ENCODE measurements at regions not wholly inside any gene's neighbourhood (a gene's known extent, or its start where the extent isn't known, plus 50 kb on each side); places are given as distances from the start of the nearest gene placed in this dataset.

DNA sequence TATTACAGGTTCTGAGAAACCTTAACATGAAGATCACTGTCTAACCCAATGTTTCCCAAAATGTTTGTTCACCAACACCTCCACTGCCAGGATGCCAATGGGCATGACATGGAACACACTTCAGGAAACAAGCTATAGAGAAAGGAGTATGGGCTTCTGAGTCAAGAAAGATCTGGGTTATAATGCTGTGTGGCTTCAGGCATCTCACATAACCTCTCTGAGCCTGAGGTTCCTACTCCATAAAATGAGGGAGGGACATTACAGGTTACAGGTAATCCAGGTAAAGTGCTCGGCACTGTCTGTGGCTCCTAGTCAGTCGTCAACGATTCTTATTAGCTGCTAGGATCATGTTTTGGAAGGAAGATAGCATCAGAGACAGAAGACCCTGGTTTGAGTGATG is 126.4 kb upstream of the SMAD3 start:
- H3K27ac Mint-ChIP-seq = no peak overlapping the region
- peaks cover 24% of the 10 kb centered on the region for H3K9me3 Mint-ChIP-seq
- H3K4me3 Mint-ChIP-seq = no peak overlapping the region
- CTCF ChIA-PET = interaction anchor here (0.9 kb wide), 1 partner anchor 88 kb away, joined by 3 read pairs; no protein-coding TSS in a partner anchor
- TF ChIP-seq NFYB (CRISPR knock-in tag; conservative IDR thresholded peaks at IDR 0.05; ENCODE audit: low read depth) = no peak
- no peak for TF ChIP-seq JAZF1 (CRISPR knock-in tag; IDR thresholded peaks at IDR 0.05)
- TF ChIP-seq ARID4B (CRISPR knock-in tag; IDR thresholded peaks at IDR 0.05; ENCODE audit: borderline replicate concordance) = no peak
- no peak for TF ChIP-seq CREM (CRISPR knock-in tag; IDR thresholded peaks at IDR 0.05)
- TF ChIP-seq ZNF281 (CRISPR knock-in tag; IDR thresholded peaks at IDR 0.05) = no peak
- no peak for TF ChIP-seq SMAD4 (CRISPR knock-in tag; IDR thresholded peaks at IDR 0.05)
- TF ChIP-seq TEAD4 (CRISPR knock-in tag; IDR thresholded peaks at IDR 0.05) = no peak
- TF ChIP-seq, protein P1, sequence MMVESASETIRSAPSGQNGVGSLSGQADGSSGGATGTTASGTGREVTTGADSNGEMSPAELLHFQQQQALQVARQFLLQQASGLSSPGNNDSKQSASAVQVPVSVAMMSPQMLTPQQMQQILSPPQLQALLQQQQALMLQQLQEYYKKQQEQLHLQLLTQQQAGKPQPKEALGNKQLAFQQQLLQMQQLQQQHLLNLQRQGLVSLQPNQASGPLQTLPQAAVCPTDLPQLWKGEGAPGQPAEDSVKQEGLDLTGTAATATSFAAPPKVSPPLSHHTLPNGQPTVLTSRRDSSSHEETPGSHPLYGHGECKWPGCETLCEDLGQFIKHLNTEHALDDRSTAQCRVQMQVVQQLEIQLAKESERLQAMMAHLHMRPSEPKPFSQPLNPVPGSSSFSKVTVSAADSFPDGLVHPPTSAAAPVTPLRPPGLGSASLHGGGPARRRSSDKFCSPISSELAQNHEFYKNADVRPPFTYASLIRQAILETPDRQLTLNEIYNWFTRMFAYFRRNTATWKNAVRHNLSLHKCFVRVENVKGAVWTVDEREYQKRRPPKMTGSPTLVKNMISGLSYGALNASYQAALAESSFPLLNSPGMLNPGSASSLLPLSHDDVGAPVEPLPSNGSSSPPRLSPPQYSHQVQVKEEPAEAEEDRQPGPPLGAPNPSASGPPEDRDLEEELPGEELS (CRISPR knock-in tag; IDR thresholded peaks at IDR 0.05) = no peak
- no peak for TF ChIP-seq TEAD1 (CRISPR knock-in tag; IDR thresholded peaks at IDR 0.05)
- TF ChIP-seq IRF2 (CRISPR knock-in tag; IDR thresholded peaks at IDR 0.05; ENCODE audit: borderline replicate concordance, low read depth) = no peak
- TF ChIP-seq ZNF416 (CRISPR knock-in tag; IDR thresholded peaks at IDR 0.05) = no peak
- no peak for TF ChIP-seq JUN (CRISPR knock-in tag; IDR thresholded peaks at IDR 0.05)
- TF ChIP-seq, protein P2, sequence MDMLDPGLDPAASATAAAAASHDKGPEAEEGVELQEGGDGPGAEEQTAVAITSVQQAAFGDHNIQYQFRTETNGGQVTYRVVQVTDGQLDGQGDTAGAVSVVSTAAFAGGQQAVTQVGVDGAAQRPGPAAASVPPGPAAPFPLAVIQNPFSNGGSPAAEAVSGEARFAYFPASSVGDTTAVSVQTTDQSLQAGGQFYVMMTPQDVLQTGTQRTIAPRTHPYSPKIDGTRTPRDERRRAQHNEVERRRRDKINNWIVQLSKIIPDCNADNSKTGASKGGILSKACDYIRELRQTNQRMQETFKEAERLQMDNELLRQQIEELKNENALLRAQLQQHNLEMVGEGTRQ (CRISPR knock-in tag; IDR thresholded peaks at IDR 0.05) = no peak
- no peak for TF ChIP-seq SMAD3 (CRISPR knock-in tag; IDR thresholded peaks at IDR 0.05; ENCODE audit: borderline replicate concordance)
- TF ChIP-seq ZBTB21 (CRISPR knock-in tag; IDR thresholded peaks at IDR 0.05; ENCODE audit: borderline replicate concordance) = no peak
- TF ChIP-seq ZNF423 (CRISPR knock-in tag; IDR thresholded peaks at IDR 0.05) = no peak
- peaks cover 14% of the 10 kb centered on the region; the same call in 1 of the 2 replicates for H3K36me3 Mint-ChIP-seq
- H3K27me3 Mint-ChIP-seq (ENCODE audit: low read depth) = no peaks in the 10 kb centered on the region; the same call in 1 of the 2 replicates
- no peaks in the 10 kb centered on the region for H3K4me1 Mint-ChIP-seq
- POLR2A ChIA-PET = no interaction called here
- ATAC-seq = no peak
- no peak for DNase-seq (ENCODE audit: low spot score)

DNA sequence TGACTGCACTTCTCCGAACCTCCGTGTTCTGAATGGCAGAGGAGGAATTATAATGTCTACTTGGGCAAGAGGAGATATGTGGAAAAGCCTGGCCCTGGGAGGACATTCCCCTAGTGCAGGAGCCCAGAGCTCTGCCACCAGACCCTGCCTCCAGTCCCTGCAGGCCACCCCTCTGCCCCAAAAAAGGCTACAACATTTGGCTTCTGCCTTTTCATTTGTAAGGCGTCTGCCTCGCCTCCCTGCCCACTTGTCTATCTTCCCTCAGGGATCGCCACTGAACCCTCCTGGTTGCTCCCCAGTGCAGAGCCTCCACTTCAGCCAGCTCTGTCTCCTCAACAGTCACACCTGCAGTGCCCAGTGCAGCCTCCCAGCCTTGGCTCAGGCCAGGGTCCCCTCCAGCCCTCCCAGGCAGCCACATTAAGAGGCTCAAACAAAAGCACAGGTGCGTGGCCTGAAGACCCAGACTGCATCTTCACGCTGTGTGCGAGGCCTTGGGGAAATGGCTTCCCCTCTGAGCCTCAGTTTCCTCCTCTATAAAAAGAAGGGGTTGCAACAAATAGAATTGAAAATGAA is 125.9 kb upstream of the SMAD3 start:
- peaks cover 19% of the 10 kb centered on the region for H3K9me3 Mint-ChIP-seq
- TF ChIP-seq SOX15 (CRISPR knock-in tag; IDR thresholded peaks at IDR 0.05) (no peak), ZNF396 (CRISPR knock-in tag; IDR thresholded peaks at IDR 0.05; ENCODE audit: borderline replicate concordance) (no peak), FOXJ3 (CRISPR knock-in tag; IDR thresholded peaks at IDR 0.05; ENCODE audit: borderline replicate concordance) (no peak), EMX1 (CRISPR knock-in tag; IDR thresholded peaks at IDR 0.05) (no peak), PRRX2 (CRISPR knock-in tag; IDR thresholded peaks at IDR 0.05) (no peak)
- TF ChIP-seq, protein P3, sequence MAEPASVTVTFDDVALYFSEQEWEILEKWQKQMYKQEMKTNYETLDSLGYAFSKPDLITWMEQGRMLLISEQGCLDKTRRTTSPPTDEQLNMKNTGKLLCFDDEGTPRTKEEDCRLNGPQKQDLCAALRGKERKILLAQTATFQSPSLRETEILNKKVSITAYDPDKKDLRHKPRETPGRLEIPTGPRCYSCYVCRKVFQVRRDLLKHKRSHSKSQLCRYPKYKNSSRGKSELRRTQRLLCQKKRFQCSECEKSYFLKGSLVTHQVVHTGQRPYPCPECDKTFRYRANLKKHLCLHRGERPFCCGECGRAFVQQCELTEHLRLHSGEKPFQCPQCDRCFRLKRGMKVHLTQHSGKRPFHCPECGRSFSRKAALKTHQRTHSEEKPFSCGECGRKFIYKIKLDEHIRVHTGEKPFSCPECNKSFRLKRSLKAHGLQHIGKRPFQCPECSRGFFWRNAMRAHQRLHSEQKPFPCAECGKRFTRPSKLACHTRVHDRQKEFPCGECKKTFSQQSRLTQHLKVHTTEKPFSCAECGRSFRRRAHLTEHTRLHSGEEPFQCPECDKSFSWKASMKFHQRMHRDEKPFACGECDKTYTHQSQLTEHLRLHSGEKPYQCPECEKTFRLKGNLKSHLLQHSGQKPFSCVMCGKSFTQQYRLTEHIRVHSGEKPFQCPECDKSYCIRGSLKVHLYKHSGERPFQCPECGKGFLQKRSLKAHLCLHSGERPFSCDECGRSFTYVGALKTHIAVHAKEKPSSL (CRISPR knock-in tag; conservative IDR thresholded peaks at IDR 0.05) = no peak
- TF ChIP-seq, protein P4, sequence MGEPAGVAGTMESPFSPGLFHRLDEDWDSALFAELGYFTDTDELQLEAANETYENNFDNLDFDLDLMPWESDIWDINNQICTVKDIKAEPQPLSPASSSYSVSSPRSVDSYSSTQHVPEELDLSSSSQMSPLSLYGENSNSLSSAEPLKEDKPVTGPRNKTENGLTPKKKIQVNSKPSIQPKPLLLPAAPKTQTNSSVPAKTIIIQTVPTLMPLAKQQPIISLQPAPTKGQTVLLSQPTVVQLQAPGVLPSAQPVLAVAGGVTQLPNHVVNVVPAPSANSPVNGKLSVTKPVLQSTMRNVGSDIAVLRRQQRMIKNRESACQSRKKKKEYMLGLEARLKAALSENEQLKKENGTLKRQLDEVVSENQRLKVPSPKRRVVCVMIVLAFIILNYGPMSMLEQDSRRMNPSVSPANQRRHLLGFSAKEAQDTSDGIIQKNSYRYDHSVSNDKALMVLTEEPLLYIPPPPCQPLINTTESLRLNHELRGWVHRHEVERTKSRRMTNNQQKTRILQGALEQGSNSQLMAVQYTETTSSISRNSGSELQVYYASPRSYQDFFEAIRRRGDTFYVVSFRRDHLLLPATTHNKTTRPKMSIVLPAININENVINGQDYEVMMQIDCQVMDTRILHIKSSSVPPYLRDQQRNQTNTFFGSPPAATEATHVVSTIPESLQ (CRISPR knock-in tag; IDR thresholded peaks at IDR 0.05) = no peak

More for the DNA sequence above, 125.9 kb upstream of the SMAD3 start:
- Mint-ChIP-seq H3K27ac (no peak overlapping the region), H3K4me3 (no peak overlapping the region), H3K27me3 (ENCODE audit: low read depth) (no peaks in the 10 kb centered on the region; the same call in 1 of the 2 replicates), H3K36me3 (peaks cover 8% of the 10 kb centered on the region; the same call in 1 of the 2 replicates), H3K4me1 (no peaks in the 10 kb centered on the region)
- peak; percentile 9 for DNase-seq (ENCODE audit: low spot score)
- POLR2A ChIA-PET = no interaction called here
- ATAC-seq = no peak
- CTCF ChIA-PET = no interaction called here
